Hepatocyte (in vitro differentiated cells): ENCODE measurements at regions not wholly inside any gene's neighbourhood (a gene's known extent, or its start where the extent isn't known, plus 50 kb on each side); places are given as distances from the start of the nearest gene placed in this dataset.

ENCODE experiments used
- EZH2 ChIP-seq: fragments of 200-600 bp; sonication (generic); IDR thresholded peaks from 2 replicates; pipeline ENCODE4 v1.6.1; 2016; ENCODE audit warnings: antibody characterized with exemption, mild to moderate bottlenecking, borderline replicate concordance
- TF ChIP-seq, protein P1 (sequence below): fragments of 200-600 bp; sonication (generic); IDR thresholded peaks from 2 replicates; pipeline ENCODE4 v1.5.1; 2016; ENCODE audit warnings: antibody characterized with exemption, mild to moderate bottlenecking; ENCODE audit not compliant: poor library complexity

- TF ChIP-seq, protein P1, sequence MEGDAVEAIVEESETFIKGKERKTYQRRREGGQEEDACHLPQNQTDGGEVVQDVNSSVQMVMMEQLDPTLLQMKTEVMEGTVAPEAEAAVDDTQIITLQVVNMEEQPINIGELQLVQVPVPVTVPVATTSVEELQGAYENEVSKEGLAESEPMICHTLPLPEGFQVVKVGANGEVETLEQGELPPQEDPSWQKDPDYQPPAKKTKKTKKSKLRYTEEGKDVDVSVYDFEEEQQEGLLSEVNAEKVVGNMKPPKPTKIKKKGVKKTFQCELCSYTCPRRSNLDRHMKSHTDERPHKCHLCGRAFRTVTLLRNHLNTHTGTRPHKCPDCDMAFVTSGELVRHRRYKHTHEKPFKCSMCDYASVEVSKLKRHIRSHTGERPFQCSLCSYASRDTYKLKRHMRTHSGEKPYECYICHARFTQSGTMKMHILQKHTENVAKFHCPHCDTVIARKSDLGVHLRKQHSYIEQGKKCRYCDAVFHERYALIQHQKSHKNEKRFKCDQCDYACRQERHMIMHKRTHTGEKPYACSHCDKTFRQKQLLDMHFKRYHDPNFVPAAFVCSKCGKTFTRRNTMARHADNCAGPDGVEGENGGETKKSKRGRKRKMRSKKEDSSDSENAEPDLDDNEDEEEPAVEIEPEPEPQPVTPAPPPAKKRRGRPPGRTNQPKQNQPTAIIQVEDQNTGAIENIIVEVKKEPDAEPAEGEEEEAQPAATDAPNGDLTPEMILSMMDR: no peak
- TF ChIP-seq EZH2: no peak
These were observed 78.5 kb downstream of the SIPA1L2 start for GRCh38 chr1:232551386-232551785.
